Activated CD8-positive, alpha-beta memory T cell treated with anti-CD3 and anti-CD28 coated beads, Interleukin-2, amount 10 ng/mL, durations not matched to agents 7 days and 5 days (primary cell): ENCODE measurements at regions not wholly inside any gene's neighbourhood (a gene's known extent, or its start where the extent isn't known, plus 50 kb on each side); places are given as distances from the start of the nearest gene placed in this dataset.

Experiments used
- ATAC-seq: fragments of 150-1000 bp; cut with Tn5 transposase; one replicate; pipeline ENCODE4 v1.10.0; 2021; ENCODE audit warnings: moderate library complexity
- CTCF ChIA-PET: fragments of 350-600 bp; sonication (Branson Sonifier 250); formaldehyde crosslinking; loops from one replicate; lab custom pipeline; 2021; ENCODE audit warnings: antibody characterized with exemption; lab: Charles Lee
- DNase-seq: peaks from one replicate; pipeline ENCODE4 v3.0.0-alpha.2; 2020
- H3K27ac Mint-ChIP-seq: one replicate; pipeline ENCODE4 v1.8.0; 2021; ENCODE audit warnings: mild to moderate bottlenecking, mixed read lengths
- H3K27me3 Mint-ChIP-seq: one replicate; pipeline ENCODE4 v1.8.0; 2021; ENCODE audit warnings: mixed read lengths
- H3K36me3 Mint-ChIP-seq: one replicate; pipeline ENCODE4 v1.8.0; 2021; ENCODE audit warnings: mild to moderate bottlenecking, mixed read lengths
- H3K4me1 Mint-ChIP-seq: one replicate; pipeline ENCODE4 v1.8.0; 2021; ENCODE audit warnings: mixed read lengths
- H3K4me3 Mint-ChIP-seq: one replicate; pipeline ENCODE4 v1.8.0; 2021; ENCODE audit warnings: mild to moderate bottlenecking, moderate library complexity, mixed read lengths
- H3K9me3 Mint-ChIP-seq: one replicate; pipeline ENCODE4 v1.8.0; 2022; ENCODE audit warnings: low read depth, mixed read lengths

GRCh38 chr10:2858452-2858851, 208.9 kb upstream of the PFKP start:
- no peaks in the 10 kb centered on the region for H3K27me3 Mint-ChIP-seq
- DNase-seq (no peak), ATAC-seq (no peak)
- no peaks in the 10 kb centered on the region for H3K4me1 Mint-ChIP-seq
- CTCF ChIA-PET, result no interaction called here
- H3K36me3 Mint-ChIP-seq, result no peaks in the 10 kb centered on the region
- no peak overlapping the region for H3K27ac Mint-ChIP-seq
- no peak overlapping the region for H3K4me3 Mint-ChIP-seq
- H3K9me3 Mint-ChIP-seq, result no peaks in the 10 kb centered on the region

- no peaks in the 10 kb centered on the region for H3K36me3 Mint-ChIP-seq
- no peak overlapping the region for H3K27ac Mint-ChIP-seq
- ATAC-seq (no peak), DNase-seq (no peak)
- CTCF ChIA-PET, result no interaction called here
- no peak overlapping the region for H3K4me3 Mint-ChIP-seq
- H3K4me1 Mint-ChIP-seq, result no peaks in the 10 kb centered on the region
- H3K9me3 Mint-ChIP-seq, result no peaks in the 10 kb centered on the region
- H3K27me3 Mint-ChIP-seq, result no peaks in the 10 kb centered on the region
Measured at GRCh38 chr10:2856598-2856997, 210.8 kb upstream of the PFKP start.

GRCh38 chr10:2852574-2853323, 214.6 kb upstream of the PFKP start:
- no peaks in the 10 kb centered on the region for H3K4me1 Mint-ChIP-seq
- CTCF ChIA-PET, result interaction anchor here (1.6 kb wide), 1 partner anchor 14 kb away, joined by 3 read pairs; no protein-coding TSS in a partner anchor
- no peaks in the 10 kb centered on the region for H3K27me3 Mint-ChIP-seq
- ATAC-seq, result no peak
- H3K36me3 Mint-ChIP-seq, result no peaks in the 10 kb centered on the region
- DNase-seq, result no peak
- no peak overlapping the region for H3K4me3 Mint-ChIP-seq
- H3K27ac Mint-ChIP-seq, result no peak overlapping the region
- no peaks in the 10 kb centered on the region for H3K9me3 Mint-ChIP-seq

- H3K4me1 Mint-ChIP-seq, result no peaks in the 10 kb centered on the region
- CTCF ChIA-PET, result no interaction called here
Measured at GRCh38 chr10:2851566-2851965, 215.8 kb upstream of the PFKP start.

GRCh38 chr10:2850202-2850601, 217.1 kb upstream of the PFKP start:
- CTCF ChIA-PET, result no interaction called here
- H3K4me3 Mint-ChIP-seq, result no peak overlapping the region
- no peak for ATAC-seq
- H3K36me3 Mint-ChIP-seq, result no peaks in the 10 kb centered on the region
- no peak overlapping the region for H3K27ac Mint-ChIP-seq
- H3K27me3 Mint-ChIP-seq, result no peaks in the 10 kb centered on the region
- DNase-seq, result no peak
- no peaks in the 10 kb centered on the region for H3K4me1 Mint-ChIP-seq
- H3K9me3 Mint-ChIP-seq, result no peaks in the 10 kb centered on the region

More at GRCh38 chr10:2851566-2851965, 215.8 kb upstream of the PFKP start:
- H3K9me3 Mint-ChIP-seq, result no peaks in the 10 kb centered on the region
- H3K36me3 Mint-ChIP-seq, result no peaks in the 10 kb centered on the region
- no peak overlapping the region for H3K4me3 Mint-ChIP-seq
- H3K27me3 Mint-ChIP-seq, result no peaks in the 10 kb centered on the region
- no peak for DNase-seq
- no peak overlapping the region for H3K27ac Mint-ChIP-seq
- ATAC-seq, result no peak

- H3K36me3 Mint-ChIP-seq, result no peaks in the 10 kb centered on the region
- H3K27me3 Mint-ChIP-seq, result no peaks in the 10 kb centered on the region
- H3K27ac Mint-ChIP-seq, result no peak overlapping the region
- H3K9me3 Mint-ChIP-seq, result no peaks in the 10 kb centered on the region
- no peak overlapping the region for H3K4me3 Mint-ChIP-seq
- no peak for DNase-seq
- no peak for ATAC-seq
- H3K4me1 Mint-ChIP-seq, result no peaks in the 10 kb centered on the region
- CTCF ChIA-PET, result no interaction called here
Measured at GRCh38 chr10:2844925-2845324, 222.4 kb upstream of the PFKP start.

GRCh38 chr10:2839081-2839725, 228.1 kb upstream of the PFKP start:
- Mint-ChIP-seq H3K27me3 (no peaks in the 10 kb centered on the region), H3K9me3 (no peaks in the 10 kb centered on the region), H3K36me3 (no peaks in the 10 kb centered on the region), H3K27ac (no peak overlapping the region), H3K4me1 (no peaks in the 10 kb centered on the region), H3K4me3 (no peak overlapping the region)
- CTCF ChIA-PET, result interaction anchor here (1.2 to 1.3 kb wide), 2 partner anchors 9 to 13 kb away, joined by 3 read pairs; no protein-coding TSS in a partner anchor
- no peak for ATAC-seq
- no peak for DNase-seq

GRCh38 chr10:2837674-2838073, 229.7 kb upstream of the PFKP start:
- ATAC-seq, result no peak
- H3K36me3 Mint-ChIP-seq, result no peaks in the 10 kb centered on the region

GRCh38 chr10:2836921-2837662, 230.3 kb upstream of the PFKP start:
- H3K27me3 Mint-ChIP-seq, result no peaks in the 10 kb centered on the region
- no peaks in the 10 kb centered on the region for H3K4me1 Mint-ChIP-seq
- CTCF ChIA-PET, result no interaction called here
- DNase-seq (no peak), ATAC-seq (no peak)
- no peak overlapping the region for H3K27ac Mint-ChIP-seq
- H3K4me3 Mint-ChIP-seq, result no peak overlapping the region
- no peaks in the 10 kb centered on the region for H3K9me3 Mint-ChIP-seq
- no peaks in the 10 kb centered on the region for H3K36me3 Mint-ChIP-seq

More at GRCh38 chr10:2837674-2838073, 229.7 kb upstream of the PFKP start:
- Mint-ChIP-seq H3K4me1 (no peaks in the 10 kb centered on the region), H3K27me3 (no peaks in the 10 kb centered on the region), H3K4me3 (no peak overlapping the region), H3K27ac (no peak overlapping the region), H3K9me3 (no peaks in the 10 kb centered on the region)
- no peak for DNase-seq
- CTCF ChIA-PET, result interaction anchor here (1.3 kb wide), 1 partner anchor 15 kb away, joined by 3 read pairs; no protein-coding TSS in a partner anchor

GRCh38 chr10:2834214-2834613, 233.1 kb upstream of the PFKP start:
- DNase-seq (no peak), ATAC-seq (no peak)
- H3K27me3 Mint-ChIP-seq, result no peaks in the 10 kb centered on the region
- H3K9me3 Mint-ChIP-seq, result no peaks in the 10 kb centered on the region
- CTCF ChIA-PET, result no interaction called here
- H3K4me1 Mint-ChIP-seq, result no peaks in the 10 kb centered on the region
- H3K27ac Mint-ChIP-seq, result no peak overlapping the region
- H3K36me3 Mint-ChIP-seq, result no peaks in the 10 kb centered on the region
- no peak overlapping the region for H3K4me3 Mint-ChIP-seq

GRCh38 chr10:2831509-2831908, 235.8 kb upstream of the PFKP start:
- H3K4me3 Mint-ChIP-seq, result no peak overlapping the region
- ATAC-seq (no peak), DNase-seq (no peak)
- CTCF ChIA-PET, result no interaction called here
- H3K27me3 Mint-ChIP-seq, result no peaks in the 10 kb centered on the region
- no peaks in the 10 kb centered on the region for H3K36me3 Mint-ChIP-seq
- H3K9me3 Mint-ChIP-seq, result no peaks in the 10 kb centered on the region
- no peak overlapping the region for H3K27ac Mint-ChIP-seq
- no peaks in the 10 kb centered on the region for H3K4me1 Mint-ChIP-seq

- Mint-ChIP-seq H3K4me3 (no peak overlapping the region), H3K4me1 (no peaks in the 10 kb centered on the region), H3K27me3 (no peaks in the 10 kb centered on the region), H3K36me3 (no peaks in the 10 kb centered on the region), H3K9me3 (no peaks in the 10 kb centered on the region), H3K27ac (no peak overlapping the region)
- CTCF ChIA-PET, result no interaction called here
- DNase-seq (no peak), ATAC-seq (no peak)
Measured at GRCh38 chr10:2828741-2829140, 238.6 kb upstream of the PFKP start.

GRCh38 chr10:2826675-2827074, 240.7 kb upstream of the PFKP start:
- Mint-ChIP-seq H3K4me3 (no peak overlapping the region), H3K9me3 (no peaks in the 10 kb centered on the region), H3K27me3 (no peaks in the 10 kb centered on the region), H3K4me1 (no peaks in the 10 kb centered on the region), H3K27ac (no peak overlapping the region), H3K36me3 (no peaks in the 10 kb centered on the region)
- ATAC-seq (no peak), DNase-seq (no peak)
- CTCF ChIA-PET, result no interaction called here
